HL-60 (cell line): ENCODE measurements at regions not wholly inside any gene's neighbourhood (a gene's known extent, or its start where the extent isn't known, plus 50 kb on each side); places are given as distances from the start of the nearest gene placed in this dataset.

Source experiments
- CTCF ChIP-seq: IDR thresholded peaks from one replicate; pipeline ENCODE4 v1.5.1; 2011; ENCODE audit warnings: low read length, control low read depth, inconsistent platforms; ENCODE audit not compliant: insufficient read depth
- GABPA ChIP-seq: IDR thresholded peaks from 2 replicates; pipeline ENCODE4 v1.6.1; 2012; ENCODE audit warnings: low read depth
- POLR2AphosphoS5 ChIP-seq: IDR thresholded peaks from 2 replicates; pipeline ENCODE4 v1.6.1; 2012; ENCODE audit warnings: low read depth
- REST ChIP-seq: IDR thresholded peaks from 2 replicates; pipeline ENCODE4 v1.6.1; 2012; ENCODE audit warnings: low read depth; ENCODE audit not compliant: insufficient replicate concordance
- SPI1 ChIP-seq: IDR thresholded peaks from 2 replicates; pipeline ENCODE4 v1.6.1; 2012; ENCODE audit warnings: low read depth, mild to moderate bottlenecking, borderline replicate concordance

GRCh38 chr6:94217836-94218235, 798.5 kb upstream of the EPHA7 start:
- TF ChIP-seq CTCF (no peak), POLR2AphosphoS5 (no peak), SPI1 (no peak), GABPA (no peak), REST (no peak)
